IMR-90 (cell line): ENCODE measurements at regions not wholly inside any gene's neighbourhood (a gene's known extent, or its start where the extent isn't known, plus 50 kb on each side); places are given as distances from the start of the nearest gene placed in this dataset.

Experiments used
- ATAC-seq: fragments of 200-7000 bp; cut with Tn5 transposase; 2 replicates; pipeline ENCODE4 v1.9.1; 2020; ENCODE audit warnings: low read depth, mild to moderate bottlenecking, moderate library complexity
- BruUV-seq: library from RNA; stranded (reverse); fragments of 400-500 nt; replicated peaks from 2 replicates; lab custom pipeline; 2021; lab: Mats Ljungman, UMichigan
- CTCF ChIA-PET: fragments of 300-600 bp; formaldehyde crosslinking; extraction: SDS; loops from one replicate; lab custom pipeline; 2021; ENCODE audit warnings: antibody characterized with exemption; lab: Yijun Ruan, JAX
- POLR2A ChIA-PET: fragments of 300-600 bp; sonication (Branson Sonifier 250); formaldehyde crosslinking; loops from one replicate; lab custom pipeline; 2022; ENCODE audit warnings: antibody characterized with exemption; ENCODE audit not compliant: unreplicated experiment; lab: Charles Lee
- DNase-seq: peaks from one replicate; pipeline ENCODE4 v3.0.0; 2013
- H2AFZ ChIP-seq: replicated peaks from 2 replicates; pipeline ENCODE3; 2013; ENCODE audit warnings: low read length, mild to moderate bottlenecking; ENCODE audit not compliant: poor library complexity
- H2AK5ac ChIP-seq: 2 replicates; pipeline ENCODE4 v1.6.1; 2013; ENCODE audit warnings: low read depth, low read length, inconsistent platforms
- H2AK9ac ChIP-seq: replicated peaks from 2 replicates; pipeline ENCODE3; 2013; ENCODE audit warnings: mild to moderate bottlenecking, low read depth, low read length, moderate library complexity; ENCODE audit not compliant: poor library complexity
- H2BK120ac ChIP-seq: 2 replicates; pipeline ENCODE4 v1.6.1; 2013; ENCODE audit warnings: low read depth, low read length, inconsistent platforms
- H2BK15ac ChIP-seq: 3 replicates; pipeline ENCODE4 v1.6.1; 2013; ENCODE audit warnings: low read depth, low read length, inconsistent platforms
- H2BK20ac ChIP-seq: 2 replicates; pipeline ENCODE4 v1.6.1; 2013; ENCODE audit warnings: low read depth, mild to moderate bottlenecking, inconsistent platforms, low read length, moderate library complexity
- H2BK5ac ChIP-seq: 2 replicates; pipeline ENCODE4 v1.6.1; 2013; ENCODE audit warnings: mild to moderate bottlenecking, low read depth, low read length, inconsistent platforms; ENCODE audit not compliant: poor library complexity, severe bottlenecking
- H3K14ac ChIP-seq: replicated peaks from 2 replicates; pipeline ENCODE4 v1.6.1; 2013; ENCODE audit warnings: low read depth, low read length, inconsistent platforms
- H3K18ac ChIP-seq: 2 replicates; pipeline ENCODE4 v1.6.1; 2013; ENCODE audit warnings: low read depth, low read length, control low read depth
- H3K23ac ChIP-seq: 2 replicates; pipeline ENCODE4 v1.6.1; 2013; ENCODE audit warnings: low read depth, low read length, inconsistent platforms
- H3K27ac ChIP-seq: 2 replicates; pipeline ENCODE4 v1.5.1; 2013; ENCODE audit warnings: mild to moderate bottlenecking, control low read depth, low read length; ENCODE audit not compliant: insufficient read depth
- H3K27me3 ChIP-seq: 2 replicates; pipeline ENCODE4 v1.6.1; 2013; ENCODE audit warnings: low read length; ENCODE audit not compliant: control insufficient read depth, insufficient read depth
- H3K36me3 ChIP-seq: 2 replicates; pipeline ENCODE4 v1.6.1; 2013; ENCODE audit warnings: low read length, mixed read lengths; ENCODE audit not compliant: control insufficient read depth, insufficient read depth
- H3K4ac ChIP-seq: 2 replicates; pipeline ENCODE4 v1.6.1; 2013; ENCODE audit warnings: low read depth, low read length, inconsistent platforms
- H3K4me1 ChIP-seq: 2 replicates; pipeline ENCODE4 v1.6.1; 2013; ENCODE audit warnings: low read length, mixed read lengths; ENCODE audit not compliant: control insufficient read depth, insufficient read depth
- H3K4me2 ChIP-seq: 2 replicates; pipeline ENCODE4 v1.6.1; 2013; ENCODE audit warnings: low read depth, mild to moderate bottlenecking, control low read depth, low read length, moderate library complexity
- H3K4me3 ChIP-seq: 2 replicates; pipeline ENCODE4 v1.5.1; 2013; ENCODE audit warnings: low read depth, mild to moderate bottlenecking, control low read depth, low read length, moderate library complexity; ENCODE audit not compliant: insufficient read depth
- H3K56ac ChIP-seq: 2 replicates; pipeline ENCODE4 v1.6.1; 2013; ENCODE audit warnings: low read length, inconsistent platforms; ENCODE audit not compliant: insufficient read depth; ENCODE audit errors: extremely low read depth
- H3K79me1 ChIP-seq, 2 experiments: 2 replicates each; pipeline ENCODE4 v1.6.1; 2013; ENCODE audit warnings: low read length in 2 of 2, inconsistent platforms in 1 of 2, low read depth in 1 of 2
- H3K9ac ChIP-seq: 2 replicates; pipeline ENCODE4 v1.6.1; 2013; ENCODE audit warnings: low read depth, low read length, control low read depth
- H3K9me1 ChIP-seq: 2 replicates; pipeline ENCODE4 v1.6.1; 2013; ENCODE audit warnings: low read length, inconsistent platforms; ENCODE audit not compliant: insufficient read depth
- H3K9me3 ChIP-seq: 2 replicates; pipeline ENCODE4 v1.6.1; 2013; ENCODE audit warnings: low read length; ENCODE audit not compliant: control insufficient read depth, insufficient read depth
- H4K20me1 ChIP-seq: 2 replicates; pipeline ENCODE4 v1.6.1; 2013; ENCODE audit warnings: low read length, inconsistent platforms; ENCODE audit not compliant: insufficient read depth
- H4K5ac ChIP-seq: 2 replicates; pipeline ENCODE4 v1.6.1; 2013; ENCODE audit warnings: mild to moderate bottlenecking, low read depth, low read length, control low read depth
- H4K8ac ChIP-seq, 2 experiments: 2 replicates each; pipeline ENCODE4 v1.6.1; 2013; ENCODE audit warnings: low read depth in 2 of 2, low read length in 2 of 2, control low read depth in 1 of 2, inconsistent platforms in 1 of 2
- H4K91ac ChIP-seq: 2 replicates; pipeline ENCODE4 v1.6.1; 2013; ENCODE audit warnings: low read depth, low read length, inconsistent platforms; ENCODE audit not compliant: insufficient read depth
- BHLHE40 ChIP-seq: fragments of 150-350 bp; IDR thresholded peaks from 2 replicates; pipeline ENCODE4 v1.6.1; 2016; ENCODE audit warnings: mild to moderate bottlenecking, low read depth, low read length
- CEBPB ChIP-seq: IDR thresholded peaks from 2 replicates; pipeline ENCODE4 v1.6.1; 2012; ENCODE audit warnings: low read depth, low read length, improper control_type of control experiment
- CHD1 ChIP-seq: IDR thresholded peaks from 2 replicates; pipeline ENCODE4 v1.6.1; 2012; ENCODE audit warnings: low read depth, low read length, improper control_type of control experiment
- FOS ChIP-seq: fragments of 150-350 bp; IDR thresholded peaks from 2 replicates; pipeline ENCODE4 v1.6.1; 2016; ENCODE audit warnings: low read depth, low read length
- MAFK ChIP-seq: IDR thresholded peaks from 2 replicates; pipeline ENCODE4 v1.6.1; 2012; ENCODE audit warnings: low read depth, low read length, improper control_type of control experiment
- MAZ ChIP-seq: IDR thresholded peaks from 2 replicates; pipeline ENCODE4 v1.6.1; 2012; ENCODE audit warnings: low read depth, mild to moderate bottlenecking, low read length, improper control_type of control experiment, moderate library complexity, borderline replicate concordance
- MXI1 ChIP-seq: IDR thresholded peaks from 2 replicates; pipeline ENCODE4 v1.6.1; 2012; ENCODE audit warnings: low read depth, mild to moderate bottlenecking, low read length, moderate library complexity, borderline replicate concordance
- NFE2L2 ChIP-seq: fragments of 150-350 bp; IDR thresholded peaks from 2 replicates; pipeline ENCODE4 v1.6.1; 2016; ENCODE audit warnings: low read depth, mild to moderate bottlenecking, low read length
- POLR2A ChIP-seq: IDR thresholded peaks from 2 replicates; pipeline ENCODE4 v1.6.1; 2012; ENCODE audit warnings: mild to moderate bottlenecking, low read depth, low read length
- RAD21 ChIP-seq: IDR thresholded peaks from 2 replicates; pipeline ENCODE4 v1.6.1; 2012; ENCODE audit warnings: low read length, improper control_type of control experiment
- RCOR1 ChIP-seq: IDR thresholded peaks from 2 replicates; pipeline ENCODE4 v1.6.1; 2012; ENCODE audit warnings: mild to moderate bottlenecking, low read length, improper control_type of control experiment; ENCODE audit not compliant: insufficient replicate concordance
- RFX5 ChIP-seq: IDR thresholded peaks from 2 replicates; pipeline ENCODE4 v1.8.0; 2012; ENCODE audit warnings: low read depth, mild to moderate bottlenecking, low read length, moderate library complexity
- SMC3 ChIP-seq: fragments of 150-350 bp; IDR thresholded peaks from 2 replicates; pipeline ENCODE4 v1.6.1; 2016; ENCODE audit warnings: low read depth, mild to moderate bottlenecking, antibody characterized with exemption, low read length, moderate library complexity
- WGBS, 2 experiments: methylation state at CpG; one replicate each; pipeline versions ENCODE4 v1.1.5 to v1.1.7; 2013; ENCODE audit warnings: missing lambda C conversion rate in 2 of 2; ENCODE audit not compliant: insufficient read length in 1 of 2; ENCODE audit errors: extremely low coverage in 2 of 2; 5-methylcytosine and 5-hydroxymethylcytosine counted together
- dilution Hi-C: fragments of 300-500 bp; cut with HindIII; formaldehyde crosslinking; loops from one replicate; pipeline ENCODE4 v1.14.3; 2018; ENCODE audit warnings: low sequenced_read_pairs; ENCODE audit not compliant: unreplicated experiment
- in situ Hi-C: fragments of 300-500 bp; cut with MboI; formaldehyde crosslinking; loops from 3 replicates; pipeline ENCODE4 v1.14.3; 2019; ENCODE audit warnings: low sequenced_read_pairs, inconsistent platforms, mixed read lengths
- intact Hi-C: fragments of 100-400 bp; cut with micrococcal nuclease; formaldehyde crosslinking; loops from 2 replicates; pipeline ENCODE4 v1.10.0; 2022
- TF ChIP-seq, protein P1 (sequence below): fragments of 150-350 bp; IDR thresholded peaks from 2 replicates; pipeline ENCODE4 v1.6.1; 2017; ENCODE audit warnings: mild to moderate bottlenecking, antibody characterized with exemption, low read length, low read depth
- TF ChIP-seq, protein P2 (sequence below): conservative IDR thresholded peaks from 2 replicates; pipeline ENCODE4 v1.5.1; 2012; ENCODE audit warnings: mild to moderate bottlenecking, low read depth, low read length, improper control_type of control experiment
- TF ChIP-seq, protein P3 (sequence below): fragments of 150-350 bp; IDR thresholded peaks from 2 replicates; pipeline ENCODE4 v1.6.1; 2016; ENCODE audit warnings: low read depth, mild to moderate bottlenecking, low read length, moderate library complexity, borderline replicate concordance

DNA sequence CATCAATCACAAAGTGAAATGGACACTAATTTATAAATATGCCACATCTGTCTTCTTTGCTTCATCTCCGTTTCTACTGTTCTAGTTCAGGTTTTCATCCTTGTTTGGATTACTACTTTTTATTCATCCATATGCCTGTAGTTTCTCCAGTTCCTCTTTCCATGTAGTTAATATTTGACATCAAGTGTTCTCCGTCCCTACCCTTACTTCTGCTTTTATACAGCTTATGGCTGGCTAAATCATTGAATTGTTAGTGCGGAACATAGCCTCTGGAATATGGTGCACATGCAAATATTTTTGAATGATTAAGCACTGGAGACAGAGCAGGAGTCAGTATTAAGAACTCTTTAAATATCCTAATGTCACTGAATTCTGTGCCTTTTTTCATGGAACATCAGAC is 230.0 kb upstream of the PPP1R3A start:
- Histone ChIP-seq H3K4ac (no peak overlapping the region), H3K14ac (no peak overlapping the region), H2BK5ac (no peak overlapping the region), H3K36me3 (no peaks in the 10 kb centered on the region), H2BK15ac (no peak overlapping the region), H3K18ac (no peak overlapping the region), H2AK9ac (no peak overlapping the region), H3K4me1 (no peaks in the 10 kb centered on the region), H3K9ac (no peak overlapping the region), H3K23ac (no peak overlapping the region), H4K8ac (no peak overlapping the region), H3K27me3 (no peaks in the 10 kb centered on the region), H4K91ac (no peak overlapping the region), H2AK5ac (no peak overlapping the region), H2AFZ (no peak overlapping the region), H3K4me3 (no peak overlapping the region), H3K9me3 (no peaks in the 10 kb centered on the region), H4K5ac (no peak overlapping the region), H4K20me1 (no peaks in the 10 kb centered on the region), H3K9me1 (no peaks in the 10 kb centered on the region), H3K56ac (no peak overlapping the region), H2BK20ac (no peak overlapping the region), H3K79me1 (no peaks in the 10 kb centered on the region), H3K27ac (no peak overlapping the region), H2BK120ac (no peak overlapping the region), H3K4me2 (no peak overlapping the region)
- no TSS peak for BruUV-seq
- no CpG with 5 or more reads among the region's 3 CpGs for WGBS, 2 experiments
- POLR2A ChIA-PET: interaction anchor here (0.6 kb wide), 1 partner anchor 198 kb away, joined by 4 read pairs; no protein-coding TSS in a partner anchor
- dilution Hi-C loops: no loop called here
- no peak for DNase-seq
- intact Hi-C loops: no loop called here
- no peak for ATAC-seq
- no peak for TF ChIP-seq NFE2L2
- no peak for TF ChIP-seq RCOR1
- no peak for TF ChIP-seq BHLHE40
- TF ChIP-seq, protein P1, sequence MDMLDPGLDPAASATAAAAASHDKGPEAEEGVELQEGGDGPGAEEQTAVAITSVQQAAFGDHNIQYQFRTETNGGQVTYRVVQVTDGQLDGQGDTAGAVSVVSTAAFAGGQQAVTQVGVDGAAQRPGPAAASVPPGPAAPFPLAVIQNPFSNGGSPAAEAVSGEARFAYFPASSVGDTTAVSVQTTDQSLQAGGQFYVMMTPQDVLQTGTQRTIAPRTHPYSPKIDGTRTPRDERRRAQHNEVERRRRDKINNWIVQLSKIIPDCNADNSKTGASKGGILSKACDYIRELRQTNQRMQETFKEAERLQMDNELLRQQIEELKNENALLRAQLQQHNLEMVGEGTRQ: no peak
- TF ChIP-seq, protein P2, sequence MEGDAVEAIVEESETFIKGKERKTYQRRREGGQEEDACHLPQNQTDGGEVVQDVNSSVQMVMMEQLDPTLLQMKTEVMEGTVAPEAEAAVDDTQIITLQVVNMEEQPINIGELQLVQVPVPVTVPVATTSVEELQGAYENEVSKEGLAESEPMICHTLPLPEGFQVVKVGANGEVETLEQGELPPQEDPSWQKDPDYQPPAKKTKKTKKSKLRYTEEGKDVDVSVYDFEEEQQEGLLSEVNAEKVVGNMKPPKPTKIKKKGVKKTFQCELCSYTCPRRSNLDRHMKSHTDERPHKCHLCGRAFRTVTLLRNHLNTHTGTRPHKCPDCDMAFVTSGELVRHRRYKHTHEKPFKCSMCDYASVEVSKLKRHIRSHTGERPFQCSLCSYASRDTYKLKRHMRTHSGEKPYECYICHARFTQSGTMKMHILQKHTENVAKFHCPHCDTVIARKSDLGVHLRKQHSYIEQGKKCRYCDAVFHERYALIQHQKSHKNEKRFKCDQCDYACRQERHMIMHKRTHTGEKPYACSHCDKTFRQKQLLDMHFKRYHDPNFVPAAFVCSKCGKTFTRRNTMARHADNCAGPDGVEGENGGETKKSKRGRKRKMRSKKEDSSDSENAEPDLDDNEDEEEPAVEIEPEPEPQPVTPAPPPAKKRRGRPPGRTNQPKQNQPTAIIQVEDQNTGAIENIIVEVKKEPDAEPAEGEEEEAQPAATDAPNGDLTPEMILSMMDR: no peak
- TF ChIP-seq RAD21: no peak
- TF ChIP-seq MXI1: no peak
- TF ChIP-seq RFX5: no peak
- TF ChIP-seq, protein P3, sequence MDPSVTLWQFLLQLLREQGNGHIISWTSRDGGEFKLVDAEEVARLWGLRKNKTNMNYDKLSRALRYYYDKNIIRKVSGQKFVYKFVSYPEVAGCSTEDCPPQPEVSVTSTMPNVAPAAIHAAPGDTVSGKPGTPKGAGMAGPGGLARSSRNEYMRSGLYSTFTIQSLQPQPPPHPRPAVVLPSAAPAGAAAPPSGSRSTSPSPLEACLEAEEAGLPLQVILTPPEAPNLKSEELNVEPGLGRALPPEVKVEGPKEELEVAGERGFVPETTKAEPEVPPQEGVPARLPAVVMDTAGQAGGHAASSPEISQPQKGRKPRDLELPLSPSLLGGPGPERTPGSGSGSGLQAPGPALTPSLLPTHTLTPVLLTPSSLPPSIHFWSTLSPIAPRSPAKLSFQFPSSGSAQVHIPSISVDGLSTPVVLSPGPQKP: no peak
- no peak for TF ChIP-seq POLR2A
- TF ChIP-seq SMC3: no peak
- TF ChIP-seq FOS: no peak
- no peak for TF ChIP-seq MAZ
- no peak for TF ChIP-seq CEBPB
- TF ChIP-seq CHD1: no peak
- TF ChIP-seq MAFK: no peak
- in situ Hi-C loops: no loop called here
- CTCF ChIA-PET: no interaction called here
